Stimulated activated CD4-positive, alpha-beta T cell treated with anti-CD3 and anti-CD28 coated beads, Interleukin-2, amount 100 ng/mL, for 48 hours (primary cell): ENCODE measurements at regions not wholly inside any gene's neighbourhood (a gene's known extent, or its start where the extent isn't known, plus 50 kb on each side); places are given as distances from the start of the nearest gene placed in this dataset.
"Not testable (repeated sequence)": the region's sequence is repeated elsewhere in the genome, so short reads cannot be mapped to it uniquely, and the experiment has no call there.

Experiments used
- DNase-seq, 2 donors: peaks; one replicate each; pipeline ENCODE4 v3.0.0-alpha.2; 2020

DNA sequence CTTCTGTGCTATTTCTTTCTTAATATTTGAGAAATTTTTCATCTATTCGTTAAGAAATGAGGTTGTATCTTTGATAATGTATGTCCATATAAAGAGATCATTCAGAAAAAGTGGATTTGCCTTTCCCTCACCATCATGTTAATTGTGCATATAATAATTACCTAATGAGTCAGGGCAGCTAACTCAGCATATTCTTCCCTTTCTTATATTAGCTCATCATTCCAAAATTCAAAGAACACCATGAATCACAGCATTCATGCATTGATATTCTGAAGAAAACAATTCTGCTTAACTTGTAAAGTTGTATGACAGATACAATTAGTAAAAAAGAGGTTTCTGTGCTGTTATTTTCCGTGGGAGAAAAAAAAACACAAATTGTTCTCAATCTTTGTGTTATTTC lies 630.6 kb downstream of the TLE1 start:
- no peak for DNase-seq

- DNase-seq = no peak
Measured at GRCh38 chr9:81053298-81054025, 635.9 kb downstream of the TLE1 start.

- no peak for DNase-seq
Measured at GRCh38 chr9:81052846-81053245, 636.5 kb downstream of the TLE1 start.

DNA sequence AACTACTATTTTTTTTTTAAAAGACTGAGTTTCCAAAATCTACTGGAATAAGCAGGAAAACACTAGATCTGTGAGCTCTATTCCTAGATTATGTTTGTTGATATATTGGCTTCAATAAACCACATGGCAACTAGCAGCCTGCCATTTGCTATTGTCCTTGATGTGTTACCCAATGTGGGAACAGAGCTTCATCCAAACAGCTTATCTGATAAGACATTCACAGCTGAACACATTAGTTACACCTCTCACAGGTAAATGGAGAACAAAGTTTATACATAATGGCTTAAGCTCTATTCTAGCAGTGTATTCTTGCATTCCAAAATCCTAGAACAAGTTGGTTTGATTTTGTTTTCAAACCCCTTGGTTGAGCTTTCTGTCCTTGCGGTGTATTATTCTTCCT lies 642.1 kb downstream of the TLE1 start:
- no peak for DNase-seq

DNA sequence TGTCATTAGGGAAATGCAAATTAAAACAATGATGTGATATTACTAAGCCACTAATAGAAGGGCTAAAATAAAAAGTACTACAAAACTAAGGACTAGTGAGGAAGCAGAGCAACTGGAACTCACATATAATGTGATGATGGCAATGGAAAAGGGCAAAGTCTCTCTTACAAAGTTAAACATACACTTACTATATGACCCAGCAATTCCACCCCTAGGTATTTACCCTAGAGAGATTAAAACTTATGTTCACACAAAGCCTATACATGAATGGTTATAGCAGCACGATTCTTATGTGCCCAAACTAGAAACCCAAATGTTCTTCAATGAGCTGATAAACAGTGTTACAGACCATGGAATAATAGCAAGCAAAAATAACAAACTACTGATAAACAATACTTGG lies 643.7 kb downstream of the TLE1 start:
- DNase-seq = no peak

- no peak for DNase-seq
Measured at GRCh38 chr9:81037889-81038288, 651.5 kb downstream of the TLE1 start.

DNA sequence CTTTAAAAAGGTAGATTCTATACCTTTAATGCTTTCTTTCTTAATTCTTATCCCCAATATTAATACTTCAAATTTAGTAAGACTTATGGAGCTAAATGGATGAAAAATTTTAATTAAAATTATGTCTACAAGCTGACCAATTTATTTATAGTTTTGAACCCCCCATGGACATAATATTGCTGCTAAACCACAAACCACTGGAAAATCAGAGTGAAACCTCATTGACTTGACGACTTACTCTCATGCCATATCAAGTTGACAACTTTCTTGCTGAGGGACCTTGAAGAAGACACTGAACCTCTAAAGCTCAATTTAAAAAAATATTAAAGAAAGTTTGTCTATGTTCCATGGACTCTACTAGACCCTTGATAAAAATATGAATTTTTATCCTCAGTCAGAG lies 653.7 kb downstream of the TLE1 start:
- no peak for DNase-seq

GRCh38 chr9:81035171-81035570 lies 654.2 kb downstream of the TLE1 start:
- DNase-seq = no peak

DNA sequence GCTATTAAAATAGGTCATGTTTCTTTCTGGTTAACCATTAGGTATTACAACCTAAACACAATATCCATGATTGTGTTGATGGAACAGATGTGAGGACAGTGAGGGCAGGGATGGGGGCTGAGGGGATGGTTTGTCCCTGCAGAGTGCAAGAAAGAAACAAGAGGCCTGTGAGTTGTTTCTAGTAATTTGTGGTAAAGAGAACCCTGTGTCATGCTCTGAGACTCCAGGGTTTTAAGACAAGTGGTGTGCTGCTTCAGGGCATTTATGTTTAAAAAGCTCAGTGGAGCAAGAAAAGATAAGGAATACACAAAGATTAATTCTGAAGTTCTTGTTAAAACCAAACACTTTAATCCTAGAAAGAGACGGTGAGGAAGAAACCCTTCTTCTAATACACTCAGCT lies 656.5 kb downstream of the TLE1 start:
- DNase-seq = no peak

DNA sequence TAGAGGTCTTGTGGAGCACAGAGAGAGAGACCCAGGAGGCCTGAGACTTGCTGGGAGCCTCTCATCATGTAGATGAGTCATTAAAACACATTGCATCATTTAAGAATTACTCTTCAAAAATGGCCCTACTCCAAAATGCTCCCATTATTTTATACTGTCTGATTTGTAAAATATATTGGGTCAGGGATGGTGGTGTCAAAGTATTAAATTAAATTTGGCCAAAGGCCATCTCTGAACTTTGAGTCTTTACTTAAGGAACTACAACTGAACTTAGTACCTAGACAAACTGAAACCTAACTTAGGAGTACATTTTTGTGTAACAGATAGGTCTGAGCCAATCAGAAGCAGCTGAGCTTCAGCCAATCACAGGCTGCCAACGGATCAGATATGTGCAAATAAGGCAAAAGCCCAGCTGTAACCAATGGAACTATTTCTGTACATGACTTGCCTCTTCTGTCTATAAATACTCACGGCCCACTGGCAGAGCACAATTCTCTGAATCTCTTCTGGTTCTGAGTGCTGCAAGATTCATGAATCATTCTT lies 657.2 kb downstream of the TLE1 start:
- no peak for DNase-seq

GRCh38 chr9:81031422-81032029 lies 657.8 kb downstream of the TLE1 start:
- DNase-seq = no peak

GRCh38 chr9:81030027-81030426 lies 659.3 kb downstream of the TLE1 start:
- DNase-seq = no peak

DNA sequence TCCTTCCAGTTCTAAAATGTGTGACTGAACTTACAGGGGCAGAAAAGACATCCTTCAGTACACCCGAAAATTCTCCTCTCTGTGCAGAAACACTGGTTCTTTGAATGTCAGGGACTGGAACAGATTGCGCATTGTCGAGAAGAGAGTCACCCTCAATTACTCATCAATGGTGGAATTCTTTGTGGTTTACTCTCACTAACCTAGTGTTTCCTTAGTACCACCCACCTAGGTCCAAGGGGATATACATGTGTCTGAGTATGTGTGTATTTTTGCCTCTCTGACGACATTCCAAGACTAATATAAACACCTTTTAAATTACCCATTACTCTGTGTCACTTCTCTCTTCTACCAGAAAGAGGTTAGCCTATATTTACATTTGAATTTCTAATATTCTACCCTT lies 660.8 kb downstream of the TLE1 start:
- DNase-seq = no peak

GRCh38 chr9:81022177-81022576 lies 667.2 kb downstream of the TLE1 start:
- no peak for DNase-seq

DNA sequence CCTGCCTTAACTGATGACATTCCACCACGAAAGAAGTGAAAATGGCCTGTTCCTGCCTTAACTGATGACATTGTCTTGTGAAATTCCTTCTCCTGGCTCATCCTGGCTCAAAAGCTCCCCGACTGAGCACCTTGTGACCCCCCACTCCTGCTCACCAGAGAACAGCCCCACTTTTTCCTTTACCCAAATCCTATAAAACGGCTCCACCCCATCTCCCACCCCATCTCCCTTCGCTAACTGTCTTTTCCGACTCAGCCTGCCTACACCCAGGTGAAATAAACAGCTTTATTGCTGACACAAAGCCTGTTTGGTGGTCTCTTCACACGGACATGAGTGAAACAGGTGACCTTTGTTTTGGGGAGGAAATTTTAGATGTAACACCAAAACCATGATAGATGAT lies 674.4 kb downstream of the TLE1 start:
- not testable (repeated sequence) for DNase-seq

DNA sequence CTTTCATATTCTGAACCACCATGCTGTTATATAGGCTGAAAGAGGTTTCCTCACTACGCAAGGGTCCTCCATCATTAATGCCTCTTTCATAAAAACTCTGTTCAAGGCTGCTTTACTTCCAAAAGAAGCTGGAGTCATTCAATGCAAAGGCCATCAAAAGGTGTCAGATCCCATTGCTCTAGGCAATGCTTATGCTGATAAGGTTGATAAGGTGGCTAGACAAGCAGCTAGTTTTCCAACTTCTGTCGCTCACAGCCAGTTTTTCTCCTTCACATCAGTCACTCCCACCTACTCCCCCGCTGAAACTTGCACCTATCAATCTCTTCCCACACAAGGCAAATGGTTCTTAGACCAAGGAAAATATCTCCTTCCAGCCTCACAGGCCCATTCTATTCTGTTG lies 676.2 kb downstream of the TLE1 start:
- DNase-seq = not testable (repeated sequence)

DNA sequence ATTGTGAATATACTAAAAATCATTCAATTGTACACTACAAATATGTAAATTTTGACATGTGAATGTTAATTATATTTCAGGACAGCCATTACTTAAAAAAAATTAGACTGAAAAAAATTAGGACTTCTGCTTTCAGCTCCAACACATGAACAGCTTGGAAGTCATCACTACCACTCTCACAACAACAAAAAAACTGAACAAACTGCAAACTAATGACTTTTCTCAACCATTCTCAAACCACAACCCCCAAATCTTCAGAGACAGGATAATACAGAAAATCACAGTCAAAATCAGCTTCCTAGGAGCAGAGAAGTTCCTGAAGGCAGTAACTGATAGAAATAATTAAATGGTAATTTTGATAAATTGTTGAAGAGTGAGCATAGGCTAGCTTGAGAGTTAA lies 686.4 kb downstream of the TLE1 start:
- no peak for DNase-seq

DNA sequence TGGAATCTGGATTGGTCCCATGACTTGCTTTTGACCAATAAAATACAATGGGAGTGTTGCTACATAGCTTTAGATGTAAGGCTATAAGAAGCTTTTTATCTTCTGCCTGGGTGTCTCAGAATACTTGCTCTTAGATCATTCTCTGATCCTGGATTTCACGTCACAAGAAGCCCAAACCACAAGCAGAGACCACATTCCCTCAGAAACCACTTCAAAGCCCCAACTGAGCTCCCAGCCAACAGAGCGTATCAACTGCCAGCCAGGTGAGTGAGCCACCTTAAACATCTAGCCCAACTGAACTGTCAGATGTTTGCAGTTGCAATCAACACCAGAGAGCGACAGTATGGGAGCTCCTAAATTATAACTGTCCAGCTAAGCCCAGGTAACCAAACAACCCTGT lies 687.1 kb downstream of the TLE1 start:
- DNase-seq = no peak

DNA sequence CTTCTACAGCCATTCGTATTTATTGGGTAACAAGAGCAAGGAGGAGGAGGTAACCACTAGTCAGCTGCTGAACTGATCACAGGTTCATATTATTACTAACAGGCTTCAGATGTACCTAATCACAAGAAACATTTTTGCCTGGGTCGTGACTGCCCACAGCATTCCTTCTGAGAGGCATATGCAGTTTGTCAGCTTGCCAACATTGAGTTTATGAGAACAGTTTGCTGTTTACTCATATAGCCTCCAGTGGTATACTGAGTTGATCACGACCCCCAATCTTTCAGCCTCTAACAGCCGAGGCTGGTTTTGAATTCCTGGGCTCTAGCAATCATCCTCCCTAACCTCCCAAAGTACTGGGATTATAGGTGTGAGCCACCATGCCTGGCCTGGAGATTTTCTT lies 693.6 kb downstream of the TLE1 start:
- DNase-seq = no peak

GRCh38 chr9:80994892-80995291 lies 694.5 kb downstream of the TLE1 start:
- DNase-seq = no peak

GRCh38 chr9:80985595-80985994 lies 703.8 kb downstream of the TLE1 start:
- not testable (repeated sequence) for DNase-seq

DNA sequence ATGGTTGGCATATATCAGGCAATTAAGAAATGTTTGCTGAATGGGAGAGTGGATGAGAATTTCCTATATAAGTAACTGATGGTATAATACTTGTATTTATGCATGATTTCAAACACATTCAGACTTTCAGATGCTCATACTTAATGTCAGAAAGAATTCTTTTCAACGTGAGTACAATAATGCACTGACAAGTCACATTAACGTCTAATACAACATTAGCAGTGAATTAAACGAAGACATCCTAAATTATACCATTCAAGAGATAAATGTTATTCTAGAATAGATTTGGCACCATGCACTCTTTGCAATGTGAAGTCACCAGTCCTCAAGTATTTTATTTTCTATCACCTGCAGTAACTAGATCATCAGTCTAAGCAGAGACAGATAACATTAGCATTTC lies 712.9 kb downstream of the TLE1 start:
- no peak for DNase-seq

DNA sequence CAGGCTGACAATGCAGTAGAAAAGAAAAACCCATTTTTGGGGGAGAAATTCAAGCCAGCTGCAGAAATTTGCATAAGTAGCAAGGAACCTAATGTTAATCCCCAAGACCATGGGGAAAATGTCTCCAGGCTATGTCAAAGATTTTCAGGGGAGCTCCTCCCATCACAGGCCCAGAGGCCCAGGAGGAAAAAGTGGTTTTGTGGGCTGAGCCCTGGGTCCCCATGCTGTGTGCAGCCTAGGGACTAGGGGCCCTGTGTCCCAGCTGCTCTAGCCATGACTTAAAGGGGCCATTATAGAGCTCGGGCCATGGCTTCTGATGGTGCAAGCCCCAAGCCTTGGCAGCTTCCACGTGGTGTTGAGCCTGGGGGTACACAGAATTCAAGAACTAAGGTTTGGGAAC lies 719.0 kb downstream of the TLE1 start:
- DNase-seq = not testable (repeated sequence)

GRCh38 chr9:80968611-80969010 lies 720.7 kb downstream of the TLE1 start:
- no peak for DNase-seq

GRCh38 chr9:80964914-80965313 lies 724.4 kb downstream of the TLE1 start:
- no peak for DNase-seq
